CD4-positive, alpha-beta T cell (primary cell): ENCODE measurements at regions not wholly inside any gene's neighbourhood (a gene's known extent, or its start where the extent isn't known, plus 50 kb on each side); places are given as distances from the start of the nearest gene placed in this dataset.

Source experiments
- ATAC-seq: fragments of 200-7000 bp; cut with Tn5 transposase; one replicate; pipeline ENCODE4 v1.10.0; 2022; ENCODE audit warnings: mild to moderate bottlenecking; ENCODE audit not compliant: poor library complexity
- CTCF ChIA-PET: fragments of 350-600 bp; sonication (Branson Sonifier 250); formaldehyde crosslinking; loops from one replicate; lab custom pipeline; 2021; ENCODE audit warnings: antibody characterized with exemption, inconsistent platforms; lab: Charles Lee
- POLR2A ChIA-PET: fragments of 350-600 bp; sonication (Branson Sonifier 250); formaldehyde crosslinking; loops from one replicate; lab custom pipeline; 2021; ENCODE audit warnings: antibody characterized with exemption, inconsistent platforms; lab: Charles Lee
- DNase-seq, 14 experiments: peaks; one replicate each; pipeline ENCODE4 v3.0.0-alpha.2; 2013 to 2020; ENCODE audit warnings: mixed read lengths in 2 of 14
- H3K27ac ChIP-seq, 2 donors: one replicate each; pipeline versions ENCODE4 v1.5.1 to v1.7.0; 2013; ENCODE audit warnings: low read length in 2 of 2, low read depth in 1 of 2, mild to moderate bottlenecking in 1 of 2
- H3K27me3 ChIP-seq, 2 experiments: 1 replicate in 1 of 2; 2 replicates in 1 of 2; pipeline versions ENCODE4 v1.6.1 to v1.7.0; 2013; ENCODE audit warnings: low read length in 2 of 2, control low read depth in 1 of 2, mild to moderate bottlenecking in 1 of 2, moderate library complexity in 1 of 2; ENCODE audit not compliant: insufficient read depth in 2 of 2, control insufficient read depth in 1 of 2
- H3K36me3 ChIP-seq: one replicate; pipeline ENCODE4 v1.6.1; 2013; ENCODE audit warnings: low read length, control low read depth; ENCODE audit not compliant: insufficient read depth
- H3K4me1 ChIP-seq: one replicate; pipeline ENCODE4 v1.6.1; 2013; ENCODE audit warnings: low read length, control low read depth; ENCODE audit not compliant: insufficient read depth
- H3K4me3 ChIP-seq: one replicate; pipeline ENCODE4 v1.5.1; 2013; ENCODE audit warnings: mild to moderate bottlenecking, low read length, moderate library complexity
- H3K9me3 ChIP-seq, 2 experiments: 1 replicate in 1 of 2; 2 replicates in 1 of 2; pipeline versions ENCODE4 v1.6.1 to v1.7.0; 2013; ENCODE audit warnings: low read length in 2 of 2, mild to moderate bottlenecking in 2 of 2, control low read depth in 1 of 2, moderate library complexity in 1 of 2; ENCODE audit not compliant: control insufficient read depth in 1 of 2, insufficient read depth in 1 of 2
- H3K27ac Mint-ChIP-seq: one replicate; pipeline ENCODE4 v1.8.0; 2020; ENCODE audit warnings: mixed read lengths
- H3K27me3 Mint-ChIP-seq: one replicate; pipeline ENCODE4 v1.8.0; 2021; ENCODE audit warnings: mixed read lengths
- H3K36me3 Mint-ChIP-seq: one replicate; pipeline ENCODE4 v1.8.0; 2021; ENCODE audit warnings: low read depth, mixed read lengths
- H3K4me1 Mint-ChIP-seq: one replicate; pipeline ENCODE4 v1.8.0; 2021; ENCODE audit warnings: low read depth, mixed read lengths
- H3K4me3 Mint-ChIP-seq: one replicate; pipeline ENCODE4 v1.8.0; 2020; ENCODE audit warnings: mild to moderate bottlenecking, mixed read lengths
- H3K9me3 Mint-ChIP-seq: one replicate; pipeline ENCODE4 v1.8.0; 2020; ENCODE audit warnings: mixed read lengths
- intact Hi-C, 2 experiments: fragments of 100-400 bp; cut with DNase I in 1 of 2; cut with micrococcal nuclease in 1 of 2; formaldehyde crosslinking; loops; one replicate each; pipeline versions ENCODE4 v1.15.1 to v1.9.0; 2023 to 2025; cut with DNase I, micrococcal nuclease
- TF ChIP-seq, protein P1 (sequence below): fragments of 200-600 bp; IDR thresholded peaks from one replicate; pipeline ENCODE4 v1.8.0; 2022; ENCODE audit warnings: antibody characterized with exemption, mild to moderate bottlenecking

DNA sequence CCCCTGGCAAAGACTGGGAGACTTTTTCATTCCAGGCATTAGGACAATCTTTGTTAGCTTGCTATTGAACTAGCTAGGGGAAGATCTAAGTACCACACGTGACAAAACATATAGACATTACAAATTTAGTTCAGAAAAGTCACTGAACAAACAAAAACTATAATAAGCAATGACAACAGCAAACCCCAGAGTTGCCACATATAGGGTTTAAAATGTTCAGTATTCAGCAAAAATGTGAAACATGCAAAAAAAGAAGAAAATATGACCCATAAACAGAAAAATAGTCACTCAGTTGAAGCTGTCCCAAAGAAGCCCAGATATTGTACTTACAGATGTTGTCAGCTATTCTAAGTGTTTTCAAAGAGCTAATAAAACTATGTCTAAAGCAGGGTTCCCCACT, 431.1 kb upstream of the CDH2 start:
- Histone ChIP-seq H3K36me3 (no peaks in the 10 kb centered on the region), H3K4me3 (no peak overlapping the region), H3K9me3 (peaks cover 0 to 3% of the 10 kb centered on the region in 2 experiments), H3K27ac (no peak overlapping the region), H3K4me1 (no peaks in the 10 kb centered on the region), H3K27me3 (no peaks in the 10 kb centered on the region)
- no peaks in the 10 kb centered on the region for H3K4me1 Mint-ChIP-seq
- ATAC-seq (no peak), DNase-seq (no peak)
- TF ChIP-seq, protein P1, sequence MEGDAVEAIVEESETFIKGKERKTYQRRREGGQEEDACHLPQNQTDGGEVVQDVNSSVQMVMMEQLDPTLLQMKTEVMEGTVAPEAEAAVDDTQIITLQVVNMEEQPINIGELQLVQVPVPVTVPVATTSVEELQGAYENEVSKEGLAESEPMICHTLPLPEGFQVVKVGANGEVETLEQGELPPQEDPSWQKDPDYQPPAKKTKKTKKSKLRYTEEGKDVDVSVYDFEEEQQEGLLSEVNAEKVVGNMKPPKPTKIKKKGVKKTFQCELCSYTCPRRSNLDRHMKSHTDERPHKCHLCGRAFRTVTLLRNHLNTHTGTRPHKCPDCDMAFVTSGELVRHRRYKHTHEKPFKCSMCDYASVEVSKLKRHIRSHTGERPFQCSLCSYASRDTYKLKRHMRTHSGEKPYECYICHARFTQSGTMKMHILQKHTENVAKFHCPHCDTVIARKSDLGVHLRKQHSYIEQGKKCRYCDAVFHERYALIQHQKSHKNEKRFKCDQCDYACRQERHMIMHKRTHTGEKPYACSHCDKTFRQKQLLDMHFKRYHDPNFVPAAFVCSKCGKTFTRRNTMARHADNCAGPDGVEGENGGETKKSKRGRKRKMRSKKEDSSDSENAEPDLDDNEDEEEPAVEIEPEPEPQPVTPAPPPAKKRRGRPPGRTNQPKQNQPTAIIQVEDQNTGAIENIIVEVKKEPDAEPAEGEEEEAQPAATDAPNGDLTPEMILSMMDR, result no peak
- H3K27me3 Mint-ChIP-seq, result no peaks in the 10 kb centered on the region
- H3K9me3 Mint-ChIP-seq, result peaks cover 6% of the 10 kb centered on the region
- H3K36me3 Mint-ChIP-seq, result no peaks in the 10 kb centered on the region
- no peak overlapping the region for H3K27ac Mint-ChIP-seq
- POLR2A ChIA-PET, result no interaction called here
- intact Hi-C loops, result no loop called here
- no peak overlapping the region for H3K4me3 Mint-ChIP-seq
- CTCF ChIA-PET, result no interaction called here

DNA sequence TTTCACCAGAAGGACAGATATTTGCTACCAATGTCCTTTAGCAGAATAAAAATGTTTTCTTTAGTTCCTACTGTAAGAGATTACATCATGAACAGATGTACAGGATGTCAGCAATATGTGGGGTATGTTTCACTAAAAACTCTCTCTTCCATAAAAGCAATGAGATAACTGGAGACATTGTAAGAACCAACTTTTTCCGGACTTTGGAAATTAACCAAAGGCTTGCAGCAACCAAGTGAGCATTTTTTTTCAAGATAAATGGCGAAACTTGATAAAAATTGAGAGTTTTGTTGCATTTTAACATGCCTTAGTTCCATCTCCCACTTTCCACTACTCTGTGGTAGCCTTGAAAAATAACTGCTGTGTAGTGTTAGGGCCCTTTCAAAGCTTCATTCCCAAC, 429.8 kb upstream of the CDH2 start:
- H3K27me3 Mint-ChIP-seq, result no peaks in the 10 kb centered on the region
- Histone ChIP-seq H3K4me1 (no peaks in the 10 kb centered on the region), H3K4me3 (no peak overlapping the region), H3K27ac (no peak overlapping the region), H3K27me3 (no peaks in the 10 kb centered on the region), H3K9me3 (peaks cover 0 to 3% of the 10 kb centered on the region in 2 experiments), H3K36me3 (no peaks in the 10 kb centered on the region)
- H3K36me3 Mint-ChIP-seq, result no peaks in the 10 kb centered on the region
- peaks cover 4% of the 10 kb centered on the region for H3K9me3 Mint-ChIP-seq
- no peak overlapping the region for H3K27ac Mint-ChIP-seq
- CTCF ChIA-PET, result no interaction called here
- POLR2A ChIA-PET, result no interaction called here
- no peaks in the 10 kb centered on the region for H3K4me1 Mint-ChIP-seq
- no peak for ATAC-seq
- no peak for DNase-seq
- TF ChIP-seq, protein P1, result no peak
- intact Hi-C loops, result no loop called here
- no peak overlapping the region for H3K4me3 Mint-ChIP-seq

DNA sequence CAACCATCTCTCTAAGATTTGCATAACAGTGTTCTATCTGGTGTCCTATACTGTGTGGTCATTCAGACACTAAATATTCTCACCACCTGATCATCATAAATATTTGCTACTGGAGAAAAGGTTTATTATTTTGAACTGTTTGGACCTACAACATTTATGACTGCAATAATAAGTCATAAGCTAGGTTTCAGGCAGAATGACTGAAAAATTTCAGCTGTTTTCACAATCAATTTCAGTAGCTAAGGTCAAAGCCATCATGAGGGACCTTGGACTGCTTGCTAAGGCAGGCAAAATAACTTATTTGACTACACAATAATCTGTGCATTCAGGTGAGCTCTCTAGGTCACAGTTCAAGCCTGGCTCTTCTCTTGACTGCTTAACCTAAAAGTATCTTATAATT, 425.5 kb upstream of the CDH2 start:
- H3K4me3 ChIP-seq, result no peak overlapping the region
- Mint-ChIP-seq H3K4me1 (no peaks in the 10 kb centered on the region), H3K9me3 (peaks cover 14% of the 10 kb centered on the region), H3K36me3 (no peaks in the 10 kb centered on the region), H3K27ac (no peak overlapping the region), H3K4me3 (no peak overlapping the region), H3K27me3 (no peaks in the 10 kb centered on the region)
- DNase-seq (no peak), ATAC-seq (no peak)
- H3K27ac ChIP-seq, result no peak overlapping the region
- H3K4me1 ChIP-seq, result no peaks in the 10 kb centered on the region
- TF ChIP-seq, protein P1, result no peak
- ChIA-PET CTCF (no interaction called here), POLR2A (no interaction called here)
- intact Hi-C loops, result no loop called here
- H3K36me3 ChIP-seq, result no peaks in the 10 kb centered on the region
- H3K27me3 ChIP-seq, result no peaks in the 10 kb centered on the region
- H3K9me3 ChIP-seq, result peaks cover 3% of the 10 kb centered on the region in 2 experiments
